ENCODE measurements at regions not wholly inside any gene's neighbourhood (a gene's known extent, or its start where the extent isn't known, plus 50 kb on each side); places are given as distances from the start of the nearest gene placed in this dataset.
"Not testable (repeated sequence)": the region's sequence is repeated elsewhere in the genome, so short reads cannot be mapped to it uniquely, and the experiment has no call there.

- DNase-seq, result no peak
Measured at GRCh38 chr4:19128176-19128575, 1106.6 kb upstream of the LCORL start.

- DNase-seq, result peak in 1 of 3 experiments; percentile 23
Measured at GRCh38 chr4:19126903-19127302, 1105.3 kb upstream of the LCORL start.

DNA sequence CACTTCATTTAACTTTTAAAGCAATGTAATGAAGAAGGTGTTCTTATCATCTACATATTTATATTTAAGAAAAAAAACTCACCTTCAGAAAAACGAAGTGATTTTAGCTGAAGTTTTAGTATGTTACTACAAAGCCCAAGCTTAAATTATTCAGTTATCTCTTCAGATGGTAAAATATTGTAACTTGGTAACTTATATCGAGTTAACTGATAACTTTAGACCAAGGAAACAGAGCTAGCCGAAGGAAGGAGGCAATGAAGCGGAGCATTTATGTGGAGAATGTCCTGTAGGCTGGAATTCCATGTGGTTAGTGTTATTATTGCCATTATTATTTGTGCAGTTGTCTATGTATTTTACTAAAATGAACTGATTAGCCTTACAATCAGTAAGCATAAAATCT is 1102.1 kb upstream of the LCORL start:
- DNase-seq, result no peak

DNA sequence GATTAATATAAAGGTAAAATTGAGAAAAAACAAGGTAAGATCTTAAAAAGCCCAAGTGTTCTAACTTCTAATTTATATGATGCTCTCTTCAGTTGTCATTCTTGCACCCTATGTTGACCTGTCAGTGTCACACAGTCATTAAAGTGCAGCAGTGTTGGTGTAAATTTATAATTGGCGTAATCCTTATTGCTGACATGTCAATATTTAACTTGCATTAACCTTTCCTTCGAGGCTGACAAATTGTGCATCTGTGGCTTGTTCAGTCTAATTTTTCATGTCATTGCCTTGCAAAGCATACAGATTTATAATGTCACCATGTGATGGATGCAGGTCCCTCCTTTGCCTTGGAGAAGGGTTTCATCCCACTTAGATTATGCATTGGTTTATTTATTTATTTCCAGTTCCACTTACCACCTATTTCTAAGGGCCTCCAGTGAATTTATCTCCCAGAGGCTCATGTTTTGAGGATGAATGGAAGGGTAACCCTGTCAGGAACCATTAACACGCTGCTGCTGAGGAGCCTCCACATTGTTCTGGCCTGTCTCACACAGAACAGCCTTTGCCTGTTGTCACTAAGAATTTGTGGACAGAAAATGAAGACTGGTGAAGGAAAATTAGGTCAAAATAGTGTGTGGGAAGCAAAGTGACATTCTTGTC is 1098.5 kb upstream of the LCORL start:
- DNase-seq, result peak in 1 of 3 experiments; percentile 63

DNA sequence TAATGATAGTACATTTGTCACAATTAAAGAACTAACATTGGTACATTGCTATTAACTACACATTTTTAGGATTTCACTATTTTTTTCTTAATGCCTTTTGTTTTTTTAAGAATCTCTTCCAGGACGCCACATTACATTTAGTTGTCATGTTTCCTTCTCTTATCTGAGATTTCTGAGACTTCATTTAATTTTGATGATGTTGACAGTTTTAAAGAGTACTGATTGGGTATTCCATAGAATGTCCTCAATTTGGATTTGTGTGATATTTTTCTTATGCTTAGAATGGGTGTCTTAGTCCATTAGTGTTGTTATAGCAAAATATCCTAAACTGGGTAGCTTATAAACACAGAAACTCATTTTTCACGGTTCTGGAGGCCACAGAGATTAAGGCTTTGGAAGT is 1095.5 kb upstream of the LCORL start:
- DNase-seq, result no peak

DNA sequence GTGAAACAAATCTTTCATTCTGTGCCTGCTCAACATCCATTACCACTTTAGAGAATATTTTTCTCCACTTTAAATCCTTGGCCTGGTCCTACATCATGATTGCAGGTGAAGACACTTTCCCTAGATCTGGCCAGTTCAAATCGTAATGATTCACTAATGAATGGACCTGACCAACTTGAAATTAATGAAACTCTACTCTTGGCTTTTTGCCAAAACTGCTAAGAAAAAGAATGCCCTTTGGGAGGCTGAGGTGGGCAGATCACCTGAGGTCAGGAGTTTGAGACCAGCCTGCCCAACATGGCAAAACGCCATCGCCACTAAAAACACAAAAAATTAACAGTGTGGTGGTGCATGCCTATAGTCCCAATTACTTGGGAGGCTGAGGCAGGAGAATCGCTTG is 1082.6 kb upstream of the LCORL start:
- DNase-seq, result no peak

- no peak for DNase-seq
Measured at GRCh38 chr4:19095491-19096046, 1074.0 kb upstream of the LCORL start.

GRCh38 chr4:19093951-19094350 is 1072.4 kb upstream of the LCORL start:
- no peak for DNase-seq

DNA sequence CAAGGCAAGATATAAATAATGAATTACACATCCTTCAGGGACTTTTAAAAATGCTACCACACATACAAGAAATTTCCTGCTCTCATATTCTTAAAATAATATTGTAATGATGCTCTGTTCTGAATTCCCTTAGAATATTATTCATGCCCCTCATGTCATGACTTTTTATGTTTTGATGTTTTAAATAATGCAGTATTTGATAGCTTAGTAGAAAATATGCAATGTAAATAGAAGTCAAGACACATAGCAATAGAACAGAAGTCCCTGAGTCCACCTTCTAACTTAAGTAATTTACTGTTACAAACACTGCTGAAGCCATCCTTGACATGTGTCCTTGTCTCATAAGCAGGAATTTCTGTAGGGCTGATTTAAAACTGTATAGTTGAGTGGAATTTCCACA is 1071.2 kb upstream of the LCORL start:
- no peak for DNase-seq

DNA sequence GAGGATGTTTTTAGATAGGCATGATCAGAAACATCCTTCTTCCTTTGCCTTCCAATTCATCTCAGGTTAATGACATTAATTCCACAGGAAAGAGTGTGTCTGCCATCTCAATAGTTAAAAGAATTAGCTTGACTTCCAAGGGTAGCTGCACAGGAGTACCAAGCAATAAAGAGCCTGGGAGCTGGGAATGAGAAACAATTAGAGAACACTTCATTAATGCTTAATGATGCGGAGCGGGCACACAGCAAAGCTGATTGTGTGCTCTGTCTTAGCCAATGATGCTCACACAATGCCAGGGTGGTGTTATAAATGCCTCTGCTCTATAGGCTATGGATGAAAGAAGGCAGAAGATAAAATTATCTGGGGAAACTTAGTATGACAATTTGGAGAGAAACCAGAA is 1052.5 kb upstream of the LCORL start:
- DNase-seq, result peak in 2 of 3 experiments; percentile 13 to 77

- no peak for DNase-seq
Measured at GRCh38 chr4:19063662-19064061, 1042.1 kb upstream of the LCORL start.

DNA sequence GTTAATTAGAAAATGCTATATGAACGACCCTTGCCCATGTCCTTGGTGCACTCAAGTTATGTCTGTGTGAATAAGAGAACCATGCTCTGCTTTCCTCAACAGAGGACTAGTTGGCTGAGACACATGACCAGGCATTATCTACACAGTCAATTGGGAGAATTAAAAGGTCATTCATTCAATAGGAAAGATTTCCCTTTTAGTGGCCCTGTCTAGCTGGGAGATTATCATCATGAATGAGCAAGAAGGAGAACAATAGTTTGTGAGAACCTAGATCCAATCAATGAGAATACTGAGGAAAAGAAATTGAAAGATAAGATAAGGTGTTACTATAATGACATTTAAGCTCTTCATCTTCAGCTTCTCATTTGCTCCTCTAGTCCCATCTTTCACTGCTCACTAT is 1033.4 kb upstream of the LCORL start:
- no peak for DNase-seq

- peak in 1 of 3 experiments; percentile 8 for DNase-seq
Measured at GRCh38 chr4:19051831-19052230, 1030.3 kb upstream of the LCORL start.

GRCh38 chr4:19047279-19047880 is 1025.8 kb upstream of the LCORL start:
- DNase-seq, result no peak

- DNase-seq, result no peak
Measured at GRCh38 chr4:19039816-19040215, 1018.3 kb upstream of the LCORL start.

- no peak for DNase-seq
Measured at GRCh38 chr4:19038231-19038630, 1016.7 kb upstream of the LCORL start.

DNA sequence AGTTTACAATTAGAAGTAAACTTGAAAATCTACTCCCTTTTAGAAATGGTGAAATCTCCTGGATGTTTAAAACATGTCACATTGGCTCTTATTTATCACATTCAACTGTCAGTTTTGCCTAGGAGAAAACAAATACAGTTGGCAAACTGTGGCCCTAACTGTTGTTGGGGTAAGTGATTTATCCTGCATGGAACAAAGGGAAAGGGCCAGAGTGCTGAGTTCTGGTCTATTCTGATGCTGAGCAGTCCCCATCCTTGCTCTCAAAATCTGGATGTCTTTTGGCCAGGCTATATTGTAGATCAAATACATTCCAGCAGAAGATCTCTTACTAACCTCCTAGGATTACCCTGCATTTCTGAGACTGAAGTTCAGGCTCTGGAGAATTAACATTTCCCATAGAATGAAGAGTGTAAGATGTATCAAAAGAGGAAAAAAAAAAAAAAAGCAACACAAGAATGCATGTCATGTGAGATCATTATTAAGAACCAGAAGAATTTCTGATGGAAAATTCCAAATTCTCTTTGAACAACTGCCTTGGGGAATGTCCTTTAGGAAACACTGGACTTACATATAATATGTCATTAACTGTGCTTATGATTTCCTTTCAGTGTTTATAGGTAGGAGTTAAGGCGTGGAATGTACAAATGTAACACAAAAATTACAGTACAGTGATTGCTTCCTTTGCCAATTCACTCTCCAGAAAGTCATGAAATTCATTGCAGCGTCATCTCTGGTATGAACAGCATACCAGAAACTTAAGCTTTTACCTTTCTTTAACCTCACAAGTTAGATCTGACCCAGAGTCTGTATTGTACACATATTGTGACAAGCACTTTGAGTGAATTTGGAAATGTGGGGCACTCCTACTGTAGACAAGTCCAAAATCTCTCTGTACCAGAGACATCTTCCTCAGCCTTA is 1012.5 kb upstream of the LCORL start:
- DNase-seq, result no peak

DNA sequence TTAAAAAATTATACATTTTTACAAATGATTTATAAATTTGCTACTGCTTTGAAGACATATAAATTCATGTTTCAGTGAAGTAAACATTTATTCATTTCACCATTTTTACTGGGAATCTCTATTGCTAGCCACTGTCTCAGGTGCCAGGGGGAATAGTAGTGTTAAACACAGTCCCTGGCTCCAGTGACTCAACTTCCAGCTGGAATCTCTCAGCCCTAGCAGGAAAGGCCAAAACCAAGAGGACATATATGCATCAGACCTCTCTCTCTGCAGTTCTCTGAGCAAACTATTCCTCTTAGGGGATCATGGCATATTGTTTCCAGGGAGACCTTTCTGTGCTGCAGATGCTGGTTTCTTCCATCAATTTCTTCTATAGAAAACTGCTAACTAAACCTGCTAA is 1009.0 kb upstream of the LCORL start:
- DNase-seq, result no peak

GRCh38 chr4:19030048-19030447 is 1008.5 kb upstream of the LCORL start:
- DNase-seq, result no peak

DNA sequence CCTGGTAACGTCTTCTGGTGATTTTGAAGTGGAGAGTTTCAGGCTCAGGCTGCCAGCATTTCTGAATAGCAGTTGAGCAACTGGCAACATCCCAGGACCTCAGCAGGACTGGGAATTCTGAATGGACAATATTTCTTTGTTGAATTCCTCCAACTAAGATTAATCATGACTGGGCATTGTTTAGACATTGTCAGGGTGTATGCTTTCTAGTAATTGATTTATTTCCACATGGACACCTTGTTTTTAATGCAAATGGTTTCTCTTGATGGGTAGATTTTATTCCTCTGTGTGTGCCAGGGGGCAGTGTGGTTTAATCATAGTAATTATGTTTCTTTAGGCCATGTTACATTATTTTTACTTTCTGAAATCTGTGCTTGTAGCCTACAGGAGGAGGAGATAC is 1004.7 kb upstream of the LCORL start:
- peak in 1 of 3 experiments; percentile 11 for DNase-seq

DNA sequence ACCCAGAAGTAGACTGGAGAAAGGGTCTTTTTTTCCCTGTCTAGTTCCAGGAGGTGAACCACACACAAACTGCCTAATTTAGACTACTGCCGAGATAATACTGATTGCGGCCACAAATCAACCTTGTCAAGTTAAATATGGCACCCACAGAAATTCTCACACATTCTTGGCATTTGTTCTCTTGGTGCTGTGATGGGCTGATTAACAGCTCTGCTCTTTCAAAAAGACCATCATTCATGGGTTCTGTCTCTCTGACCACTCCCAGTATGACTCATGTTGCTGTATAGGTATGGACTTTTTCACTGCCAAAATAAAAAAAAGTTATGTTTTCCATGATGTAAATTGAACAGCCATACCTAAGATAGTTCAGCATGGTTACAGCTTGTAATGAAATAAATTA is 1003.5 kb upstream of the LCORL start:
- DNase-seq, result no peak

DNA sequence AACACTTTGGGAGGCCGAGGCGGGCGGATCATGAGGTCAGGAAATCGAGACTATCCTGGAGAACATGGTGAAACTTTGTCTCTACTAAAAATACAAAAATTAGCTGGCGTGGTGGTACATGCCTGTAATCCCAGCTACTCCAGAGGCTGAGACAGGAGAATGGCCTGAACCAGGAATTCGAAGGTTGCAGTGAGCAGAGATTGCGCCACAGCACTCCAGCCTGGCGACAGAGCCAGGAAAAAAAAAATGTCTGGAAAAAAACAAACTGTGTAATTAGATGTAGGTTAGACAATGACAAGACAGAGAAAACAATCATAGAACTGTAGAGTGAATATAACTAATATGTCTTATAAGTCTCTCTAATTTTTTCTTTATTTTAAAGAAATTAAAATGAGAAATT is 1002.5 kb upstream of the LCORL start:
- DNase-seq, result no peak

GRCh38 chr4:19021617-19022016 is 1000.1 kb upstream of the LCORL start:
- DNase-seq, result no peak

GRCh38 chr4:19016550-19016949 is 995.0 kb upstream of the LCORL start:
- DNase-seq, result not testable (repeated sequence)
